ENCODE measurements at regions not wholly inside any gene's neighbourhood (a gene's known extent, or its start where the extent isn't known, plus 50 kb on each side); places are given as distances from the start of the nearest gene placed in this dataset.
"Not testable (repeated sequence)": the region's sequence is repeated elsewhere in the genome, so short reads cannot be mapped to it uniquely, and the experiment has no call there.

- DNase-seq, result no peak
Measured at GRCh38 chr15:95635666-95636065, 694.8 kb upstream of the NR2F2 start.

DNA sequence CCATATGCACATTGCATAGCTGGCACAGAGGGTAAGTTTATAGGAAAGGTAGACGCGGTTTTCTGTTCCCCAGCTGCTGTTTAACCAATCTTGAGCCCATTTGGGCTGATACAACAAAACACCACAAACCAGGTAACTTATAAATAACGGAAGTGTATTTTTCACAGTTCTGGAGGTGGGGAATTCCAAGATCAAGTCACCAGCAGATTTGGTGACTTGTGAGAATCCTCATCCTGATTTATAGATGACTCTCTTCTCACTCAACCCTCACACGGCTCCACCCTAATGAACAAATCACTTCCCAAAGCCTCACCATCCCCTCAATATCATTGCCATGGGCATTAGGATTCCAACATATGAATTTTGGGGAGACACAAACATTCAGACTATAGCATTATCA lies 694.4 kb upstream of the NR2F2 start:
- DNase-seq, result no peak

DNA sequence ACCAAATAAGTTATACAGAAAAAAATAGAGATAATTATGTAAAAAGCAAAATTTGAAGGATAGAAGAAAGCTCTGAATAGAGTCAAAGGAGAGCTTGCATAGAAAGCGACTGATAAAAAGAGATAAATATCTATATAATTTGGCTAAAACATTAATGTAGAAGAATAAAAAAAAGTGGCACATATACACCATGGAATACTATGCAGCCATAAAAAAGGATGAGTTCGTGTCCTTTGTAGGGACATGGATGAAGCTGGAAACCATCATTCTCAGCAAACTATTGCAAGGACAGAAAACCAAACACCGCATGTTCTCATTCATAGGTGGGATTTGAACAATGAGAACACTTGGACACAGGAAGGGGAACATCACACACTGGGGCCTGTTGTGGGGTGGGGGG lies 693.3 kb upstream of the NR2F2 start:
- DNase-seq, result not testable (repeated sequence)

DNA sequence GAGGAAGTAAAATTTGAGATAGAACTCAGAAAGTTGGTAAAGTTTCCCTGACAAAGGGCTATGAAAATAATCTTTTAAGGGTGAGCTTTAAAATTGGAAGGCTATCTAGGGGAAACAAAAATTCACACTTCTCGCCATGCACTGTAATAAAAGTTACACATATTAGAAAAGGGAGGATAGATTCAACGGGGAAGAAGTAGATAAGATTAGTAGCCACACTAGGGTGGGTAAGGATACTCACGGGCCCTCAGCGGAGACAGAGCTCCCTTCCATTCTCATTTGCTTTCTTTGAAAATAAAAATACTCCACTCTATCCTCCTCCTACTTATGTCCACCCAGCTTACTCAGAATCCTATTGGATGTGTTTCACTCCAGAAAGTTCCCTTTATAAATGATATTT lies 691.3 kb upstream of the NR2F2 start:
- DNase-seq, result no peak

GRCh38 chr15:95644100-95644875 lies 686.2 kb upstream of the NR2F2 start:
- no peak for DNase-seq

GRCh38 chr15:95645791-95646338 lies 684.6 kb upstream of the NR2F2 start:
- no peak for DNase-seq

DNA sequence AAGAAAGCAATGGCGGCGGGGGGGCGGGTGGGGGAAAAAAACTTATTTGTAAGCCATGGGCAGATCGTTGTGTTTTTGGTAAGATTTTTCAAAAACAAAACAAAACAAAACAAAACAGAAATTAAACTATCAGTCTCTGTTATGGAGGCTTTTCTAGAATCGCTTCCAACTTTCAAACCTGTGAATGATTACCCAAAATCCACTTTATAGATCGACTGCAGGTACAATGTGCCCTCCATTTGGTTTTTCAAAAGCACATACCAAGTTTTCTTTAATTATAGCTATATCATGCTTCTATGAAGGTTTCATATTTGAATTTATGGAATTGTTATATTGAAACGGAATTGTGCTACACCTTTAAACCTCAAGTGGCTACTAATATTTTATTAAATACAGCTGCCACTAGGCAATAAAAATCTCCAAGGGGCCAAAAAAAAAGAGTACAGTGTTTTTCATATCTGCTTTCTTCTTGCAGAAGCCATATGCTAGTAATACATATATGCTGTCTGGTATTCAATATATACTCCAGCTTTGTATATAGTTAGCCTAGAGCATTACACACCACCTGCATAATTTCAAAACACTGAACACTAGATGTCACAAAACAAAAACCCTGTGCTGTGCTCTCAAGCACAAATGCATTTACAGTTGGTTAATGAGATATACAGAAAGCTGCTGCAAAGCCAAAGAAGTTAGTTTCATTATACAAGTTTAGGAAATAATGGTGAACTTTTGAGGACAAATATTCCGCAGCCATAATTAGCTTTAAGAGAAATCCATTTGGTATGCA lies 683.8 kb upstream of the NR2F2 start:
- DNase-seq, result no peak

DNA sequence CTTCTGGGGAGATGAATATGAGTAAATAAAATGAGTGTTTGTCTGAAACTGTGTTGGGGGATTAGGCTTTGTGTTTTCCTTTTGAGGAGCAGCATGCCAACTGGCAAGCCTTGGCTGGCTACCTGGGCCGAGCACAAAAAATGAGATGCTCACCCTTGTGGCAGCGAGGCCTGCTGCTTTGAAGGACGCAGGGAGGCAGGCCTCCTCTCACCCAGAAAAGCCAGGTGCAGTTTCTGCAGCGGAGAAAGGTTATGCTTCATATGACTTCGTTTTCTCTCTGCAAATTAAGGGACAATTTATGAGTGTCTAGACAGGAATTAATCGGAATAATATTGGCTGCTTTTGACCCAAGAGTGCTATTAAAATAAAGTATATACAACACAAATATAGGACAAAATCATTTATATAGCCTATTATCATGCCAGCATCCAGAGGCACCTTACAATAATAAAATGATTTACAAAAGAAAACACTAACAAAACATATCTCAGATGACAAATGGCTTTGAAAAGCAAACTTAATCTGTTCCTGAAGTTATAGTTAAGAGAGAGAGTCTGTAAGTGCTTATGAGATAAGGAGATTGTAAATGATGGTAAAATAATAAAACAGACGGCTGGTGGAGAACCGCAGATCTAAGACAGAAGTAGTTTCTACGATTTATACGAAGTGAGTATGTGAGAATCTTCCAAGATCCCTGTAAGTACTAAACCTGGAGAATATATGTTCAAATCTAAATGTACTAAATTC lies 682.8 kb upstream of the NR2F2 start:
- DNase-seq, result peak in 1 of 2 experiments; percentile 40

DNA sequence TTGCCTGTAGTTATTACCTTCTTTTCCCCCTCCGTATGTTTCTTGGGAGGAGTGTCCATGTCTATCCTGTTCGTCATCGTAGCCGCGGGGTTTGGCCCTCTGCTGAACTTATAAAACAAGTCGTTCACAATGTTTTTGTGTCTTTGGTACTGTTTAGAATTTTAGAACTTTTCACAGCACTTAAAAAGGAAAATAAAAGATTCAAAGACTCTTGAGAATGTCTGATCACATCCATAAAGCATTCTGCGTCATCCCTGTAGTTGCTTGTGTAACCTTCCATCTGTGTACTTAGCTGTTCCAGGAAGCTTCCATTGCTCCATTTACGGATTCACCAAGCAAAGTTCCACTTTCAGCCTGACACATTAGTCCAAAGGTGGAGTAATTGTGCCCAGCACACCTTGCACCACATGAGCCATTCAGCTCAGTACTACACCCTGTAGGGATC lies 677.1 kb upstream of the NR2F2 start:
- DNase-seq, result no peak

GRCh38 chr15:95655089-95655607 lies 675.4 kb upstream of the NR2F2 start:
- no peak for DNase-seq

DNA sequence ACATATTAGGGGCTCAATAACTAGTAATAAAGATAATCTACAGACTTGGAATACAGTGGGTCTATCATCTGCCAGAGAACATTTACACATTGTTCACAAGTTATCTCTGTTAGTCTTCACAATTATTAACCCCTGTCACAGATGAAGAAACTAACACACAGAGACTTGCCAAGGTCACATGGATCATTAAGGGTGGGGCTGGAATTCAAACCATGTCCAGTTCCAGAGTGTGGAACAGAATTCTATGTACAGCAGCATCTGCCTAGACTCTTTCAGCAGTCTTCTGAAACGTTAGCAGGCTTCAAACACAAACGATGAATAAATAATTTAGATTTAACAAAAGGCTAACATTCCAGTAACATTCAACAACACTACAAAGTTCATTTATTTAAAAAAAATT lies 673.9 kb upstream of the NR2F2 start:
- DNase-seq, result no peak

GRCh38 chr15:95658799-95659198 lies 671.7 kb upstream of the NR2F2 start:
- no peak for DNase-seq

- peak in 1 of 2 experiments; percentile 2 for DNase-seq
Measured at GRCh38 chr15:95659656-95660055, 670.8 kb upstream of the NR2F2 start.

DNA sequence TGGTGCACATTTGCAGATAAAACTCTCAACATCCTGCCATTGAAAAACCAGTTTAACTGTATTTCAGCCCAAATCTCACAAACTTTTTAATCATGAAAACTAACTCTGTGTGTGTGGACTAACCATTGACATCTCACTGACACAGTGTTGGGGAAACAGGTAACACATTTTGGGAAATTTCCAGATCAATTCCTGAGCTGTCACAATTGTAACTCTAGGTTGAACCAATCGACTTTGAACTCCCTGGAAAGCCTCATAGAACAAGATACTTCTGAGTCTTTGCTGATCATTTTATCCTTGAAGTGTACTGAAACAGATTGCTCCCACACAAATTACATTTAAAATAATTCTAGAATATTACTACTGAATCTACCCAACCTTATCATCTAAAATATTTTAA lies 667.9 kb upstream of the NR2F2 start:
- DNase-seq, result no peak

GRCh38 chr15:95663156-95664100 lies 667.1 kb upstream of the NR2F2 start:
- DNase-seq, result no peak

DNA sequence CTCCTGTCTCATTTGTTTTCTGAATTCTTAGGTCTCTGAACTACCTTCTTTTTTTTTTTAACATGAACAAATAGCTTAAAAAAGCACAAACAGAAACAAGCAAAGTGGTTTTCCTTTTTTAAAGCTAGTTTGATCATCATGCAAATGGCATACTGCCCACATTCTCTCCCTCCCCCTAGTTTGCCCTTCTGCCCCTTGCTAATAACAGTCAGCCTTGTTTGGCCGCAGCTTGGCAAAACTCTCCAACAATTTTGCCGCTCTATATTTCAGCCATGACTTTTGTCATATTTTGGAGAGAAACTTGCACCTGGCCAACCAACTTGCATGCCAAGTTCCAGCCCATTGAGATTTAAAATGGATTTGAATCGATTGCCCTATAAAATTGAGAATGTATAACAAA lies 666.0 kb upstream of the NR2F2 start:
- DNase-seq, result no peak

DNA sequence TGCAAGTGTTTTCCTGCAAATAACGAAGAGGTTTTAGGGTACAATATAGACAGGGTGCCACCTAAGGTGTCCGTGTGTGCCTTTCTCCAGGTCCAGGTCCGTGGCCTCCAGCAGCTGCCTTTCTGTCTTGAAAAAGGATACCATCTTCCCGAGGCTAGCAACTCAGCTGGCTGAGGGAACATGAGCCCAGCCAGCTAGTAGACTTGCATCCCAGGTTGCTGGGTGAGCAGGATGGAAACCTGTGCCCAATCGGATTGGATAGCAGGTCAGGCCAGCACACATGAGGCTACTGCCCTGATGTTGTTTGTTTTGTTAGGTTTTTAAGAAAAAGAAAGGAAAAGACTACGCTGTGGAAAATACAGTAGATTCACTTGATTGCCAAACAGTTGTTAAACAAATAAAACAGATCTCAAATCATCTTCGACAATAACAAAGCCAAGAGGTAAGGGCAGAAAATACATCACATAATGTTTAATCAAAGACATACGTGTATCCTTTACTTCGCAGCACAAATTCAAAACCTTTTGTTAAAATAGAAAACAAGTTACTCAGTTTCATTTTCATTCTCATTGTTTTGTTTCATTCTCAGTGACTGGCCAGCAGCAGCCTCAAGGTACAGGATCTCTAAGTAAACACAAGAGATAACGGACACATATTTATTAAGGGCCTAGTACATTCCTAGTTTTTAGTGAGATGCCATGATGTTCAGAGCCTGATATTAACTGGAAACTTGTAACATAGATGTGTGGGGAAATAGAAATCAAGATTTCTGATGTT lies 661.2 kb upstream of the NR2F2 start:
- DNase-seq, result no peak

DNA sequence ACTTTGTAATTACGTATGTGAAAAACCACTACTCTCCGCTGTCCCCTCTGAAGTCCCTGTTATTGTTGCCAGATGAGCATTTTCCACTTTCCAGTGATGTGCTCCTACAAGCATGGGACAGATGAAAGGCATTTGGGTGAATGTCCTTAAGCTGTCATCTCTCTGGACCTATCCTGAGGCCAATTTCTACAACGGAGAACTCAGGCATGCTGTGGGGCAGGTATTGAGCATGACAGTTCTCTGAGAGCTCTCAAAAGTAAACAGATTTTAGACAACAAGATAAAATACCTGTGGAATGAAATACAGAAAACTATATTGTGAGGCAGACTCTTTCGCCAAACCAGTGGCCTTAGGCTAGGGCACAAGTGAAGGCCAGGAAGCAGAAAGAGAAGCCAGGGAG lies 656.5 kb upstream of the NR2F2 start:
- DNase-seq, result no peak

GRCh38 chr15:95676500-95676899 lies 654.0 kb upstream of the NR2F2 start:
- DNase-seq, result no peak

GRCh38 chr15:95679847-95680582 lies 650.5 kb upstream of the NR2F2 start:
- no peak for DNase-seq
